Activated naive CD4-positive, alpha-beta T cell treated with Interleukin-2 at 50 U/mL for 16 hours (primary cell): ENCODE measurements at regions not wholly inside any gene's neighbourhood (a gene's known extent, or its start where the extent isn't known, plus 50 kb on each side); places are given as distances from the start of the nearest gene placed in this dataset.

Experiments
- DNase-seq: peaks from one replicate; pipeline ENCODE4 v3.0.0-alpha.2; 2020

- DNase-seq: no peak
Measured at GRCh38 chr6:19976411-19977129, 139.4 kb downstream of the ID4 start.

GRCh38 chr6:19979059-19979458 lies 141.9 kb downstream of the ID4 start:
- DNase-seq: no peak

GRCh38 chr6:19979986-19980385 lies 142.8 kb downstream of the ID4 start:
- no peak for DNase-seq

- no peak for DNase-seq
Measured at GRCh38 chr6:19983374-19983773, 146.2 kb downstream of the ID4 start.

DNA sequence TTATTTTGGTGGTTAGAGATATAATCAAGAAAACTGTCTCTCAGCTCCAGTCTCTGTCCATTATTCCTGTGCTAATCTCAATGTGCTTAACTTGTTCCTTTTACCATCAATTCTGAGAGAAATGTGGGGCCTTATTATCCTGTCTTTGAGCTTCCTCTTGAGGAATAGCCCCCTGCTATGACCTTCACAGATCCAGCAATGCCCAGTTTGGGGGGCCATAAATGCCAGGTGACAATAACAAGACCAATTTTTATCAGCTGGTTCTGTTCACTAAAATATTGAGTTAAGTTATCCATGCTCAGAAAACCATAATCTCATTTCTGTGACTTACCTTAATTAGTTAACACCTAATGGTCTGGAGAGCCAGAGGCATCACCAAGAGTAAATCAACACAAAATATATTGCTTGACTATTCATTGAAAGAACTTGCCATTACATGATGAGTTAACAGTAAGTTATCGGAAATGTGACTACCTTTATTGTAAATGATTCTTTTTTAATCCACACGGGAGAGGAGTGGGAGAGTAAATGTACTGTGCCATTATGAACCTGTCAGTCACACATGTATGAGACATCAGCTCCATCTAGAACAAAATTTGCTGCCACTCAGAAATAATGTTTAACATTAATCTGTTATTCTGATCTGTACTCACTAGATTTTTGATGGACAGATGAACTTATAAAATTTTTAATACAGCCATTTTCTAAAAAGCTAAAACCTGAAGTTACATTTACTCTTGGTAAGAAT lies 149.7 kb downstream of the ID4 start:
- no peak for DNase-seq

- no peak for DNase-seq
Measured at GRCh38 chr6:19988555-19988954, 151.4 kb downstream of the ID4 start.

DNA sequence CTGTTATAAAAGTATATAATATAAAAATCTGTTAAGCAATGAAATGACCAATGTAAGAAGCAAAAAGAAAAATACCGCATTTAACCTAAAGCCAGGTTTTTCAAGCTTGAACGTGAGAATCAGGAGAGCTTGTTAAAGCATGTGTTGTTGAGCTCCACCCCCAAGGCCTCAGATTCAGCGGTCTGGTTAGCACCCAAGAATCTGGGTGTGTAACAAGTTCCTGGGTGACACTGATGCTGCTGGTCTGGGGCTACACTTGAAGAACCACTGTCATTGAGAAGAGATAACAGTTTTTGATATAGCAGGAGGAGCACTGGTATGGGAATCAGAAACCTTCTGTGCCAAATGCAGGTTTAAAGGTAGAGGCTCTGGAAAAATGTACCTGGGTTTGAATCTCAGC lies 154.0 kb downstream of the ID4 start:
- no peak for DNase-seq

- DNase-seq: no peak
Measured at GRCh38 chr6:19994909-19995308, 157.7 kb downstream of the ID4 start.

GRCh38 chr6:19995575-19996257 lies 158.5 kb downstream of the ID4 start:
- DNase-seq: no peak

DNA sequence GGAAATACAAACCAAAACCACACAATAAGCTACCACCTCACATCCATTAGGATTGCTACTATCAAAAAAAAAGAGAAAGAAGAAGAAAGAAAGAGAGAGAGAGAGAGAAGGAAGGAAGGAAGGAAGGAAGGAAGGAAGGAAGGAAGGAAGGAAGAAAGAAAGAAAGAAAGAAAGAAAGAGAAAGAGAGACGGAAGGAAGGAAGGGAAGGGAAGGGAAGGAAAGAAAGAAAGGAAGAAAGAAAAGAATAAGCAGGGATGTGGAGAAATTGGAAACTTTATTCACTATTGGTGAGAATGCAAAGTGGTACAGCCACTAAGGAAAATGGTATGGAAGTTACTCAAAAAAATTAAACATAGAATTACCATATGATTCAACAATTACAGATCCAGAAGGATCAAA lies 159.9 kb downstream of the ID4 start:
- no peak for DNase-seq

GRCh38 chr6:19998541-19998940 lies 161.4 kb downstream of the ID4 start:
- no peak for DNase-seq

- no peak for DNase-seq
Measured at GRCh38 chr6:19999319-20000191, 162.4 kb downstream of the ID4 start.

- no peak for DNase-seq
Measured at GRCh38 chr6:20001286-20001685, 164.1 kb downstream of the ID4 start.

DNA sequence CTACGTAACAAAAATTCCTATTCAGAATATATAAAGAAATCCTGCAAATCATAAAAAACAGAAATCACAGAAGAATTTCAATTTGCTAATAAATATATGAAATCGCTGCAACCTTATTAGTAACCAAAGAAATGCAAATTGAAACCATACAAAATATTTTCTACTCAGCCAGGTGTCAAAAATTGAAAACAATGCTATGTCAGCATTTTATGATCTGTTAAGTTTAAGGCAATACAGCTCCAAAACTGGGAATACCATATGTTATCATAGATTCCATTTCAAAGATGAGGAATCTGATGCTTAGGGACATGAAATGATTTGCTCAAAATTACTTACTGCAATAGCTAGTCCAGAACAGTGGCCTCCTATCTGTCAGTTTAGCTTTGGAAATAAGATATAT lies 168.9 kb downstream of the ID4 start:
- DNase-seq: no peak

- no peak for DNase-seq
Measured at GRCh38 chr6:20008131-20008530, 171.0 kb downstream of the ID4 start.

- no peak for DNase-seq
Measured at GRCh38 chr6:20013066-20013861, 176.1 kb downstream of the ID4 start.

DNA sequence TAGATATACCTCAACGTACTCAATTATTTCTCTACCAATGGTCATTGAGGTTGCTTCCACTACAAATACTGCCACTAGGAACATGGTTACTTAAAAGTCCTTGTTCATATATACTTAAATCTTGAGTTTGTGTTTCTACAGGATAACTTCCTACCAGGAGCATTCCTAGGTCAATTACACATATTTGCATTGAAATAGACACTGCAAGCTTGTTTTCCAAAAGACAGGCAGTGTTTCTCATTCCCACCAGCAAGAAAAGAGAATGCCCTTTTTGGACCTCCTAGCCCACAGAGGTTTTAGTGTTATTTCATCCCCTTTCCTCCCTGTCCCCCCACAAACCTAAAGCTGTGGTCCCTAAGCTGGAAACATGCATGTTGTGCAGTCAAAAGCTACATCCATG lies 177.3 kb downstream of the ID4 start:
- DNase-seq: no peak

DNA sequence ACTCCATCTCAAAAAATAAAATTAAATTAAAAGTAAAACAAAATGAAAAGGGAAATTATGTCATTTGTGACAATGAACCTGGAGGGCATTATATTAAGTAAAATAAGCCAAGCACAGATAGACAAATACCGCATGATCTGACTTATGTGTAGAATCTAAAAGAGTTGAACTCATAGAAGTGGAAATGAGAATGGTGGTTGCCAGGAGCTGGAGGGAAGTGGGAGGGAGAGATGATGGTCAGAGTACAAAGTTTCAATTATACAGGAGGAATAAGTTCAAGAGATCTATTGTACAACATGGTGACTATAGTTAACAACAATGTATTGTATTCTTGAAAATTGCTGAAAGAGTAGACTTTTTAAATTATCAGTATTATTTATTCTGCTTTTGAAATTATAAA lies 183.4 kb downstream of the ID4 start:
- no peak for DNase-seq

DNA sequence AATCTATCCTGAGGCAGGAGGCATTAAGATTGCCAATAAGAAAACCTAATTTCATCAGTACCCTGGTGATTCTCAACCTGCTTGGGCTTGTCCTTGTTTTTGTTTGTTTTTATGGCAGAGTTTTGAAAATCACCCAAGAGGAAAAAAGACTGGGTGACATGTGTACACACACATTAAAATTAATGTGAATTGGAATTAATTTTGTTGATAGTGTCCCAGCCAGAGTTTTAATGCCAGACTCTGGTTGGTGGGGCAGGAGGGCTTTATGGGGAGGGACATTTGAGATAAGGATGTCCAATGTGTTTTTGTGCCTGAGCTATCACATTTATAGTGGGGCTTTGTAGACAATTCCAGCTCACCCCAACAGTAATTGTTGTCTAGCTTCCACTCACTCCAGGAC lies 184.6 kb downstream of the ID4 start:
- DNase-seq: no peak

DNA sequence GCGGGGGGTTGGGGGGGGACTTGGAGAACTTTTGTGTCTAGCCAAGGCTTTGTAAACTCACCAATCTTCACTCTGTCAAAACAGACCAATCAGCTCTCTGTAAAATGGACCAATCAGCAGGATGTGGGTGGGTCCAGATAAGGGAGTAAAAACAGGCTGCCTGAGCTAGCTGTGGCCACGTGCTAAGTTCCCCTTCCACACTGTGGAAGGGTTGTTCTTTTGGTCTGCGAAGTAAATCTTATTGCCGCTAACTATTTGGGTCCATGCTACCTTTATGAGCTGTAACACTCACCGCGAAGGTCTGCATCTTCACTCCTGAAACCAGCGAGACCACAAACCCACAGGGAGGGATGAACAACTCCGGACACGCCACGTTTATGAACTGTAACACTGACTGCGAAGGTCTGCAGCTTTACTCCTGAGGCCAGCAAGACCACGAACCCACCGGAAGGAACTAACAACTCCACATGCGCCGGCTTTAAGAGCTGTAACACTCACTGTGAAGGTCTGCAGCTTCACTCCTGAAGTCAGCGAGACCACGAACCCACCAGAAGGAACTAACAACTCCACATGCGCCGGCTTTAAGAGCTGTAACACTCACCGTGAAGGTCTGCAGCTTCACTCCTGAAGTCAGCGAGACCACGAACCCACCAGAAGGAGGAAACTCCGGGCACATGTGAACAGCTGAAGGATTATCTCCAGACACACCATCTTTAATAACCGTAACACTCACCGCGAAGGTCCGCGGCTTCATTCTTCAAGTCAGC lies 186.6 kb downstream of the ID4 start:
- DNase-seq: peak; percentile 6

DNA sequence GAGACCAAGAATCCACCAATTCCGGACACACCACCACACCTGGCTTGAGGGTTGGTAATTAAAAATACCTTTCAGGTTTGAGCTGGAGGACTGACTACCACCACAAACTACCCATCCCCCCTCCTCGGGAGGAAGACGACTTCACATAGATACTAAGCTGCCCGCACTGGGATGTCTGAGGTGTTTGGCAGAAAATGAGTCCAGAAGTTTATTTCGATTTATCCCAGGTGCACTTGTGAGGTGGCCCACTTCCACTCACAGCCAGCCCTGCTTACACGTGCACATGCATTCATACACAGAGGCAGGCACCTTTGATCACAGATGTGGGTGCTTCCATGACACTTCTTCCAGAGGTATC lies 187.1 kb downstream of the ID4 start:
- DNase-seq: peak; percentile 3

GRCh38 chr6:20024978-20025377 lies 187.3 kb downstream of the MBOAT1 start:
- DNase-seq: no peak
